ENCODE measurements at regions not wholly inside any gene's neighbourhood (a gene's known extent, or its start where the extent isn't known, plus 50 kb on each side); places are given as distances from the start of the nearest gene placed in this dataset.

GRCh38 chr13:107642831-107643230 lies 572.5 kb downstream of the LIG4 start:
- Histone ChIP-seq H4K20me1 (ENCODE audit: insufficient read depth) (no peaks in the 10 kb centered on the region), H3K27me3 (ENCODE audit: insufficient read depth, low read depth, low read length) (no peaks in the 10 kb centered on the region), H3K27ac (ENCODE audit: low read length) (no peak overlapping the region), H3K36me3 (ENCODE audit: insufficient read depth, low read length) (no peaks in the 10 kb centered on the region), H3K9ac (ENCODE audit: low read length) (no peak overlapping the region), H3K9me3 (ENCODE audit: low read length) (no peaks in the 10 kb centered on the region), H3K79me2 (replicated peaks; ENCODE audit: insufficient read depth, low read length) (peaks cover 4% of the 10 kb centered on the region), H3K4me3 (ENCODE audit: low read length) (no peak overlapping the region), H2AFZ (ENCODE audit: low read depth, low read length) (no peak overlapping the region), H3F3A (ENCODE audit: insufficient read depth, low read length, poor library complexity, severe bottlenecking) (no peaks in the 10 kb centered on the region), H3K4me2 (ENCODE audit: low read length) (no peak overlapping the region), H3K9me2 (ENCODE audit: insufficient read depth, low read length) (no peaks in the 10 kb centered on the region)
- no peak for TF ChIP-seq REST (IDR thresholded peaks at IDR 0.05; ENCODE audit: borderline replicate concordance)
- no peak for TF ChIP-seq TAF1 (IDR thresholded peaks at IDR 0.05; ENCODE audit: low read depth)
- TF ChIP-seq CTCF (IDR thresholded peaks at IDR 0.05; ENCODE audit: poor library complexity, severe bottlenecking) = no peak
- TF ChIP-seq SMC3 (conservative IDR thresholded peaks at IDR 0.05; ENCODE audit: poor library complexity) = no peak
- no peak for TF ChIP-seq POLR2AphosphoS5 (IDR thresholded peaks at IDR 0.05)
- TF ChIP-seq EZH2 (IDR thresholded peaks at IDR 0.05; ENCODE audit: borderline replicate concordance, insufficient read depth, low read length, poor library complexity, severe bottlenecking) = no peak
- TF ChIP-seq EP300 (conservative IDR thresholded peaks at IDR 0.05; ENCODE audit: poor library complexity, severe bottlenecking) = no peak
- TF ChIP-seq MXI1 (conservative IDR thresholded peaks at IDR 0.05; ENCODE audit: poor library complexity, severe bottlenecking) = no peak

- Histone ChIP-seq H3K79me2 (replicated peaks; ENCODE audit: insufficient read depth, low read length) (peaks cover 4% of the 10 kb centered on the region), H3K27me3 (ENCODE audit: insufficient read depth, low read depth, low read length) (no peaks in the 10 kb centered on the region), H3K36me3 (ENCODE audit: insufficient read depth, low read length) (no peaks in the 10 kb centered on the region), H3K9ac (ENCODE audit: low read length) (no peak overlapping the region), H3K4me3 (ENCODE audit: low read length) (no peak overlapping the region), H3F3A (ENCODE audit: insufficient read depth, low read length, poor library complexity, severe bottlenecking) (no peaks in the 10 kb centered on the region), H2AFZ (ENCODE audit: low read depth, low read length) (no peak overlapping the region), H3K27ac (ENCODE audit: low read length) (no peak overlapping the region), H3K4me2 (ENCODE audit: low read length) (no peak overlapping the region), H4K20me1 (ENCODE audit: insufficient read depth) (no peaks in the 10 kb centered on the region), H3K9me2 (ENCODE audit: insufficient read depth, low read length) (no peaks in the 10 kb centered on the region), H3K9me3 (ENCODE audit: low read length) (no peaks in the 10 kb centered on the region)
- TF ChIP-seq REST (IDR thresholded peaks at IDR 0.05; ENCODE audit: borderline replicate concordance) = no peak
- TF ChIP-seq RAD21 (conservative IDR thresholded peaks at IDR 0.05) = no peak
- no peak for TF ChIP-seq MXI1 (conservative IDR thresholded peaks at IDR 0.05; ENCODE audit: poor library complexity, severe bottlenecking)
- TF ChIP-seq TAF1 (IDR thresholded peaks at IDR 0.05; ENCODE audit: low read depth) = no peak
- no peak for TF ChIP-seq EZH2 (IDR thresholded peaks at IDR 0.05; ENCODE audit: borderline replicate concordance, insufficient read depth, low read length, poor library complexity, severe bottlenecking)
- TF ChIP-seq CTCF (IDR thresholded peaks at IDR 0.05; ENCODE audit: poor library complexity, severe bottlenecking) = no peak
- no peak for TF ChIP-seq EP300 (conservative IDR thresholded peaks at IDR 0.05; ENCODE audit: poor library complexity, severe bottlenecking)
- no peak for TF ChIP-seq SMC3 (conservative IDR thresholded peaks at IDR 0.05; ENCODE audit: poor library complexity)
- TF ChIP-seq POLR2AphosphoS5 (IDR thresholded peaks at IDR 0.05) = no peak
Measured at GRCh38 chr13:107641574-107641973, 573.8 kb downstream of the LIG4 start.

Measured in neural cell (in vitro differentiated cells).